Lung (tissue), 11 donors: ENCODE measurements at regions not wholly inside any gene's neighbourhood (a gene's known extent, or its start where the extent isn't known, plus 50 kb on each side); places are given as distances from the start of the nearest gene placed in this dataset.
"Not testable (repeated sequence)": the region's sequence is repeated elsewhere in the genome, so short reads cannot be mapped to it uniquely, and the experiment has no call there.

Experiments used
- ATAC-seq: fragments of 200-7000 bp; cut with Tn5 transposase; one replicate; pipeline ENCODE4 v1.9.1; 2020; ENCODE audit warnings: moderate number of reproducible peaks; ENCODE audit not compliant: insufficient read depth, low FRiP score
- DNase-seq, 3 donors: peaks; one replicate each; pipeline ENCODE4 v3.0.0-alpha.2; 2013 to 2017
- H3K27ac ChIP-seq, 2 donors: one replicate each; pipeline ENCODE4 v1.5.1; 2013; ENCODE audit warnings: mild to moderate bottlenecking in 2 of 2, moderate library complexity in 2 of 2, control low read depth in 1 of 2, inconsistent platforms in 1 of 2, low read depth in 1 of 2, low read length in 1 of 2
- H3K27me3 ChIP-seq, 3 donors: one replicate each; pipeline ENCODE4 v1.5.1; 2013; ENCODE audit warnings: low read length in 2 of 3; ENCODE audit not compliant: control insufficient read depth in 3 of 3, insufficient read depth in 3 of 3
- H3K36me3 ChIP-seq, 4 donors: one replicate each; pipeline ENCODE4 v1.5.1; 2013; ENCODE audit warnings: low read length in 4 of 4, mild to moderate bottlenecking in 1 of 4, moderate library complexity in 1 of 4; ENCODE audit not compliant: control insufficient read depth in 4 of 4, insufficient read depth in 4 of 4
- H3K4me1 ChIP-seq, 5 donors: one replicate each; pipeline ENCODE4 v1.5.1; 2013; ENCODE audit warnings: low read length in 5 of 5, mild to moderate bottlenecking in 2 of 5, moderate library complexity in 1 of 5; ENCODE audit not compliant: control insufficient read depth in 5 of 5, insufficient read depth in 5 of 5
- H3K4me3 ChIP-seq: one replicate; pipeline ENCODE4 v1.5.1; 2013; ENCODE audit warnings: mild to moderate bottlenecking, control low read depth, moderate library complexity
- H3K9ac ChIP-seq, 2 donors: one replicate each; pipeline ENCODE4 v1.5.1; 2013; ENCODE audit warnings: low read length in 2 of 2, control low read depth in 1 of 2; ENCODE audit not compliant: insufficient read depth in 1 of 2
- H3K9me3 ChIP-seq, 4 donors: one replicate each; pipeline ENCODE4 v1.5.1; 2013; ENCODE audit warnings: low read length in 3 of 4, mild to moderate bottlenecking in 1 of 4, moderate library complexity in 1 of 4; ENCODE audit not compliant: control insufficient read depth in 4 of 4, insufficient read depth in 3 of 4
- WGBS, 2 donors: extraction: QIAGEN DNeasy Blood & Tissue Kit; methylation state at CpG; one replicate each; pipeline ENCODE4 v1.1.7; 2013; 5-methylcytosine and 5-hydroxymethylcytosine counted together
- TF ChIP-seq, protein P1 (sequence below): IDR thresholded peaks from 2 replicates; pipeline ENCODE4 v1.5.1; 2012; ENCODE audit warnings: mild to moderate bottlenecking; ENCODE audit errors: control extremely low read depth, extremely low read depth
- donor health status: control.
- donor health status: control.
- donor health status: Bipolar disorder and iron deficiency.
- donor health status: healthy.
- donor health status: DM: yes; HTN: yes; CAD: no.

DNA sequence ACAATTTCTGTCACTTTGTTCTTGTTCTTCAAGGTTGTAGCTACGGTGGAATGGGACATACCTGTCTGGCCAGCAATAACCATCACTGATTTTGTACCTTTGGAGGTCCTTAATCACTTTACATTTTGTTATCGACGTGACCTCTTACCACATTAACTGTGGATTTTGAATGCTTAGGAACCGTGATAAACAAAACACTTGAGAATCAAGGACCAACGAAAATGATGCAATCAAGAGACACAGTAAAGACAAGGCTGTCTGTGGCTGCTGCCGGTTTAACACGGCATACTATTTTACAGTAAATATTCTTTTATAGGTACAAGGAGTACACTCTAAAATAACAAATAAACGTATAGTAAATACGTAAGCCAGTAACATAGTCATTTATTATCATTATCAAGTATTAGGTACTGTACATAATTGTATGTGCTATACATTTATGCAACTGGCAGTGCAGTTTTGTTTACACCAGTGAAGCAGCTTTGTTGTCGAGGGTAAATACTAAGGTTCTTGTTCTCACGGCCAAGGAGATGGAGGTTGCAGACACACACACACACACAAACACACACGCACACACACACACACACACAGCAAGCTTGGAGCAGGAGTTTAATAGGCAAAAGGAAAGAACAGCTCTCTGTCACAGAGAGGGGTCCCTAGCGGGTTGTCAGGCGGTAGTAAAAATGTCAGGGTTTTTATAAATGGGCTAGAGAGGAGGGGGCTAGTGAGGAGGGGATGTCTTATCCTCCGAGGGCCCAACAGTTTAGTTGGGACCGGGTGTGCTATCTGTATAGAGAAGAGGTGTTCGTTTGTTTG, 194.7 kb upstream of the CXorf51B start:
- 54 to 67% methylated on average over 17 of the region's 17 CpGs for WGBS, 2 donors
- no peaks in the 10 kb centered on the region for H3K9me3 ChIP-seq
- no peak overlapping the region for H3K4me3 ChIP-seq
- DNase-seq (peak; percentile 16 to 20 (median 18)), ATAC-seq (no peak)
- H3K36me3 ChIP-seq, result no peaks in the 10 kb centered on the region
- no peak overlapping the region for H3K27ac ChIP-seq
- no peaks in the 10 kb centered on the region for H3K27me3 ChIP-seq
- no peak overlapping the region for H3K9ac ChIP-seq
- no peaks in the 10 kb centered on the region for H3K4me1 ChIP-seq
- TF ChIP-seq, protein P1, sequence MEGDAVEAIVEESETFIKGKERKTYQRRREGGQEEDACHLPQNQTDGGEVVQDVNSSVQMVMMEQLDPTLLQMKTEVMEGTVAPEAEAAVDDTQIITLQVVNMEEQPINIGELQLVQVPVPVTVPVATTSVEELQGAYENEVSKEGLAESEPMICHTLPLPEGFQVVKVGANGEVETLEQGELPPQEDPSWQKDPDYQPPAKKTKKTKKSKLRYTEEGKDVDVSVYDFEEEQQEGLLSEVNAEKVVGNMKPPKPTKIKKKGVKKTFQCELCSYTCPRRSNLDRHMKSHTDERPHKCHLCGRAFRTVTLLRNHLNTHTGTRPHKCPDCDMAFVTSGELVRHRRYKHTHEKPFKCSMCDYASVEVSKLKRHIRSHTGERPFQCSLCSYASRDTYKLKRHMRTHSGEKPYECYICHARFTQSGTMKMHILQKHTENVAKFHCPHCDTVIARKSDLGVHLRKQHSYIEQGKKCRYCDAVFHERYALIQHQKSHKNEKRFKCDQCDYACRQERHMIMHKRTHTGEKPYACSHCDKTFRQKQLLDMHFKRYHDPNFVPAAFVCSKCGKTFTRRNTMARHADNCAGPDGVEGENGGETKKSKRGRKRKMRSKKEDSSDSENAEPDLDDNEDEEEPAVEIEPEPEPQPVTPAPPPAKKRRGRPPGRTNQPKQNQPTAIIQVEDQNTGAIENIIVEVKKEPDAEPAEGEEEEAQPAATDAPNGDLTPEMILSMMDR, result no peak

DNA sequence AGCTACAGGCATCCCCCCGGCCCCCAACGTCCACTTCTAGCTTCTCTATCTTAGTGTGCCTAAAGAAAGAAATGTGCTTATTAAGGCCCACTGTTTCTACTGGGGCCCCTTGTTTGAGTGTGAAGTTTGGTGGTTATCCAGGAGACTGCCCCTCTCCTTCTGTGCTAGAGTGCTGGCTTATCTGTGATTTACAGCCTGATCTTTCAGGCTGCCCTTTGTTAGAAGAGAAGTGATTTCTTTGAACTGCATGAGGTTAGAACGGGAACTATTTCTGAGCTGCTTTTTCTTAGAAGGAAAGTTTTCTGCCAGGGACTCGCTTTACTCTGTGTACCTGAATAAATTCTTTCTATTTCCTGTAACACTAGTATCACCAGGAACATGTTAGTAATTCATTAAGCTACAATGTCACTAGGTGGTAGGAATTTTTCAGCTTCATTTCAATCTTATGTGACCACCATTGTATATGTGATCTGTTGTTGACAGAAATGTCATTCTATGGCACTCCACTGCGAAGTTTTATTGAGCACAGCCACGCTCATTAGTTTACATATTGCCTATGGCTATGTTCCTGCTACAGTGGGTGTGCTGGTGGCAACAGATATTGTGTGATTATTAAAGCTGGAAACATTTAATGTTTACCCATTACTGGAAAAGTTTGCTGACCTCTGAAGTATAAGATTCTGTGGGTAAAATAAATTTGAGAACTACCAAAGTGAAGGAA, 193.8 kb upstream of the CXorf51B start:
- ATAC-seq (no peak), DNase-seq (peak; percentile 27 to 54 (median 38))
- WGBS, 2 donors, result 12 to 34% methylated on average over 6 of the region's 6 CpGs

DNA sequence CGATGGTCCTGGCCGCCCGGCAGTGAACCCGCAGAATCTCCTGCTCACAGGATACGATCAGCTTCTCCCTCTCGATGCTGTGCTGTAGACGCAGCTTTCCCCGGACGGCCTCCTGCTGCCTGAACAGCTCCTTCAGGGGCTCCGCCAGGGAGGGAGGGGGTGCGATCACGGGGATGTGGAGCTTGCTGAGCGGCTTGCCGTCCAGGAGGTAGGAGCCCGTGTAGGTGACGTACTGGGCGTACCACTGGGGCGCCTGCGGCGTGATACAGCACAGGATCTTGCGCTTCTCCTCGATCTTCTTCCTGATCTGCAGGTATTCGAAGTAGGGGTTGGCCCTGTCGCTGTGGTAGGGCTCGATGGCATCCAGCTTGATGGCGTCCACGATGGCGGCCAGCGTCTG, 189.6 kb upstream of the CXorf51B start:
- H3K4me1 ChIP-seq, H3K36me3 ChIP-seq, H3K9ac ChIP-seq, ATAC-seq, H3K4me3 ChIP-seq, H3K27ac ChIP-seq, H3K9me3 ChIP-seq, DNase-seq, H3K27me3 ChIP-seq: not testable (repeated sequence)
- WGBS, 2 donors, result 89 to 90% methylated on average over 21 to 29 of the region's 29 CpGs

More for the DNA sequence above, 193.8 kb upstream of the CXorf51B start:
- TF ChIP-seq, protein P1, result no peak
- no peaks in the 10 kb centered on the region for H3K27me3 ChIP-seq
- H3K27ac ChIP-seq, result no peak overlapping the region
- H3K4me3 ChIP-seq, result no peak overlapping the region
- H3K9me3 ChIP-seq, result peaks cover 0 to 1% (median 0%) of the 10 kb centered on the region in 4 donors
- H3K4me1 ChIP-seq, result no peaks in the 10 kb centered on the region
- no peaks in the 10 kb centered on the region for H3K36me3 ChIP-seq
- no peak overlapping the region for H3K9ac ChIP-seq

DNA sequence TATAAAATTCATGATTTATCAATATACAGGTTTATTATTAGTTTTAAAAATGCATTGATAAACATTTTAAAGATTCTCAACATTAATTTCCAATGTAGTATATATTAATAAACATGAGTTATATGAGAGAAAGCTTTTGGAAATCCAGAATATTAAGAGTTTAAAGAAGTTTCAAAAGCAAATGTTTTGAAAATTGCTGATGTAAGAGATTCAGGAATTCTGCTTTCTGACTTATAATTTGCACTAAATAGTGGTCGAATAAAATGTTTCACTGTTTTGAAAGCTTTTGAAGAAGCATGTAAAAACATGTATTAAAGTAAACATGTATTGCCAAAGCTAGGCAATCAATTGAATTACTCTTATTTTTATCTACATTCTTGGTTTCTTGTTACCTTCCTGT, 151.2 kb upstream of the CXorf51B start:
- H3K9ac ChIP-seq, result no peak overlapping the region
- no peaks in the 10 kb centered on the region for H3K9me3 ChIP-seq
- H3K4me3 ChIP-seq, result no peak overlapping the region
- H3K27me3 ChIP-seq, result no peaks in the 10 kb centered on the region
- whole genome bisulfite sequencing, 2 donors, result 28 to 76% methylated on average over 1 of the region's 1 CpG
- ATAC-seq (no peak), DNase-seq (no peak)
- TF ChIP-seq, protein P1, result no peak
- no peak overlapping the region for H3K27ac ChIP-seq
- no peaks in the 10 kb centered on the region for H3K36me3 ChIP-seq
- H3K4me1 ChIP-seq, result no peaks in the 10 kb centered on the region
